H1 (cell line): ENCODE measurements at regions not wholly inside any gene's neighbourhood (a gene's known extent, or its start where the extent isn't known, plus 50 kb on each side); places are given as distances from the start of the nearest gene placed in this dataset.

Experiments used
- CTCF ChIA-PET: fragments of 300-600 bp; sonication (Branson Sonifier 250); formaldehyde crosslinking; loops from one replicate; lab custom pipeline; 2021; ENCODE audit not compliant: partially characterized antibody; lab: Charles Lee
- POLR2A ChIA-PET: fragments of 300-600 bp; sonication (Branson Sonifier 250); formaldehyde crosslinking; loops from one replicate; lab custom pipeline; 2021; ENCODE audit warnings: inconsistent platforms; ENCODE audit not compliant: partially characterized antibody; lab: Charles Lee
- DNase-seq, 2 experiments: peaks; one replicate each; pipeline versions ENCODE4 v3.0.0 to v3.0.0-alpha.2; 2010 to 2022; ENCODE audit warnings: low spot score in 2 of 2, low read depth in 1 of 2, mixed read lengths in 1 of 2
- FAIRE-seq: peaks from 2 replicates; lab custom pipeline; 2011; peaks lifted over from hg19 to GRCh38; lab: Jason Lieb, UNC
- H2AFZ ChIP-seq: 2 replicates; pipeline ENCODE4 v1.8.1; 2012; ENCODE audit warnings: low read length, inconsistent platforms
- H2AK5ac ChIP-seq: 2 replicates; pipeline ENCODE4 v1.6.1; 2013; ENCODE audit warnings: low read depth, low read length
- H2BK120ac ChIP-seq: replicated peaks from 2 replicates; pipeline ENCODE3; 2013; ENCODE audit warnings: low read depth, low read length, inconsistent platforms
- H2BK12ac ChIP-seq: 2 replicates; pipeline ENCODE4 v1.6.1; 2013; ENCODE audit warnings: low read depth, low read length
- H2BK15ac ChIP-seq: 2 replicates; pipeline ENCODE4 v1.6.1; 2013; ENCODE audit warnings: low read length
- H2BK20ac ChIP-seq: 2 replicates; pipeline ENCODE4 v1.6.1; 2013; ENCODE audit warnings: low read length
- H2BK5ac ChIP-seq: 2 replicates; pipeline ENCODE4 v1.6.1; 2013; ENCODE audit warnings: low read depth, low read length
- H3K14ac ChIP-seq: 2 replicates; pipeline ENCODE4 v1.6.1; 2013; ENCODE audit warnings: inconsistent platforms; ENCODE audit not compliant: insufficient read length
- H3K18ac ChIP-seq: 2 replicates; pipeline ENCODE4 v1.6.1; 2013; ENCODE audit warnings: low read length; ENCODE audit errors: extremely low read depth
- H3K23ac ChIP-seq: 2 replicates; pipeline ENCODE4 v1.6.1; 2013; ENCODE audit warnings: inconsistent platforms; ENCODE audit not compliant: insufficient read length
- H3K23me2 ChIP-seq: 2 replicates; pipeline ENCODE4 v1.6.1; 2013; ENCODE audit warnings: low read depth, low read length
- H3K27ac ChIP-seq: 2 replicates; pipeline ENCODE4 v1.6.1; 2011; ENCODE audit warnings: low read depth, low read length, inconsistent platforms
- H3K27me3 ChIP-seq, 4 experiments: replicated peaks in 1 of 4; 1 replicate in 1 of 4; 2 replicates in 3 of 4; pipeline versions ENCODE4 v1.6.1 to v1.8.1; 2011 to 2013; ENCODE audit warnings: low read length in 3 of 4, mild to moderate bottlenecking in 3 of 4, inconsistent platforms in 2 of 4, mixed read lengths in 2 of 4, moderate library complexity in 1 of 4; ENCODE audit not compliant: control insufficient read depth in 3 of 4, insufficient read depth in 3 of 4; ENCODE audit errors: extremely low read depth in 1 of 4
- H3K36me3 ChIP-seq, 4 experiments: 2 replicates each; pipeline versions ENCODE4 v1.6.1 to v1.8.1; 2011 to 2013; ENCODE audit warnings: mild to moderate bottlenecking in 4 of 4, low read length in 3 of 4, moderate library complexity in 2 of 4, control low read depth in 1 of 4, inconsistent platforms in 1 of 4; ENCODE audit not compliant: insufficient read depth in 4 of 4, control insufficient read depth in 2 of 4
- H3K4ac ChIP-seq: replicated peaks from 2 replicates; pipeline ENCODE3; 2013; ENCODE audit warnings: low read length, low read depth, mixed read lengths, inconsistent platforms; ENCODE audit not compliant: insufficient read length
- H3K4me1 ChIP-seq, 4 experiments: replicated peaks in 1 of 4; 1 replicate in 1 of 4; 2 replicates in 3 of 4; pipeline versions ENCODE4 v1.6.1 to v1.8.1; 2011 to 2013; ENCODE audit warnings: low read length in 3 of 4, inconsistent platforms in 2 of 4, mixed read lengths in 1 of 4; ENCODE audit not compliant: insufficient read depth in 4 of 4, control insufficient read depth in 3 of 4
- H3K4me2 ChIP-seq, 2 experiments: 2 replicates each; pipeline versions ENCODE4 v1.6.1 to v1.8.1; 2011 to 2013; ENCODE audit warnings: low read depth in 2 of 2, low read length in 2 of 2, control low read depth in 1 of 2, inconsistent platforms in 1 of 2, mild to moderate bottlenecking in 1 of 2; ENCODE audit not compliant: insufficient read depth in 1 of 2
- H3K4me3 ChIP-seq, 4 experiments: fragments of 200-600, 300-600 bp in 1 of 4; sonication (generic), shearing (Covaris generic), sonication (Bioruptor Twin) in 1 of 4; 2 replicates each; pipeline versions ENCODE4 v1.5.1 to v1.8.1; 2011 to 2016; ENCODE audit warnings: low read length in 4 of 4, low read depth in 3 of 4, control low read depth in 2 of 4, inconsistent platforms in 2 of 4, mild to moderate bottlenecking in 2 of 4, mixed read lengths in 1 of 4, moderate library complexity in 1 of 4; ENCODE audit not compliant: insufficient read depth in 2 of 4; ENCODE audit errors: extremely low read depth in 1 of 4
- H3K56ac ChIP-seq: replicated peaks from 2 replicates; pipeline ENCODE3; 2013; ENCODE audit warnings: low read depth, mild to moderate bottlenecking, mixed read lengths, low read length, inconsistent platforms; ENCODE audit not compliant: insufficient read length
- H3K79me1 ChIP-seq: 2 replicates; pipeline ENCODE4 v1.6.1; 2013; ENCODE audit warnings: low read depth, low read length, control low read depth
- H3K79me2 ChIP-seq, 2 experiments: 2 replicates each; pipeline versions ENCODE4 v1.6.1 to v1.8.1; 2012 to 2013; ENCODE audit warnings: low read length in 2 of 2, mild to moderate bottlenecking in 2 of 2, inconsistent platforms in 1 of 2; ENCODE audit not compliant: insufficient read depth in 2 of 2, control insufficient read depth in 1 of 2
- H3K9ac ChIP-seq, 4 experiments: replicated peaks in 1 of 4; 1 replicate in 1 of 4; 2 replicates in 3 of 4; pipeline versions ENCODE4 v1.6.1 to v1.8.1; 2011 to 2013; ENCODE audit warnings: low read depth in 3 of 4, low read length in 3 of 4, control low read depth in 2 of 4, mild to moderate bottlenecking in 2 of 4, moderate library complexity in 2 of 4, inconsistent platforms in 1 of 4; ENCODE audit errors: extremely low read depth in 1 of 4
- H3K9me3 ChIP-seq, 2 experiments: 2 replicates each; pipeline versions ENCODE4 v1.6.1 to v1.8.1; 2012 to 2013; ENCODE audit warnings: mild to moderate bottlenecking in 2 of 2, moderate library complexity in 2 of 2, control low read depth in 1 of 2, inconsistent platforms in 1 of 2, low read depth in 1 of 2, low read length in 1 of 2, mixed read lengths in 1 of 2; ENCODE audit not compliant: insufficient read depth in 2 of 2
- H4K20me1 ChIP-seq, 2 experiments: replicated peaks in 1 of 2; 2 replicates each; pipeline versions ENCODE3 to v1.8.1; 2011 to 2013; ENCODE audit warnings: inconsistent platforms in 2 of 2, low read length in 2 of 2, mild to moderate bottlenecking in 1 of 2; ENCODE audit not compliant: insufficient read depth in 2 of 2, control insufficient read depth in 1 of 2
- H4K5ac ChIP-seq: 2 replicates; pipeline ENCODE4 v1.6.1; 2013; ENCODE audit warnings: low read length, low read depth, mixed read lengths, inconsistent platforms; ENCODE audit not compliant: insufficient read length
- H4K8ac ChIP-seq: 2 replicates; pipeline ENCODE4 v1.8.0; 2013; ENCODE audit warnings: mild to moderate bottlenecking, moderate library complexity, low read length, inconsistent platforms; ENCODE audit not compliant: insufficient read depth; ENCODE audit errors: extremely low read depth
- H4K91ac ChIP-seq: replicated peaks from 2 replicates; pipeline ENCODE3; 2013; ENCODE audit warnings: low read length, mixed read lengths, inconsistent platforms; ENCODE audit not compliant: insufficient read length
- ATF2 ChIP-seq: IDR thresholded peaks from 2 replicates; pipeline ENCODE4 v1.6.1; 2012; ENCODE audit warnings: low read length, inconsistent platforms
- BCL11A ChIP-seq, 2 experiments: IDR thresholded peaks; one replicate each; pipeline ENCODE4 v1.6.1; 2011; ENCODE audit warnings: low read depth in 2 of 2, low read length in 2 of 2, mild to moderate bottlenecking in 2 of 2
- CTBP2 ChIP-seq: IDR thresholded peaks from 2 replicates; pipeline ENCODE4 v1.7.0; 2011; ENCODE audit warnings: borderline replicate concordance, mild to moderate bottlenecking, moderate library complexity, mixed read lengths, low read length; ENCODE audit not compliant: insufficient read depth, insufficient read length
- JUND ChIP-seq: IDR thresholded peaks from 2 replicates; pipeline ENCODE4 v1.6.1; 2011; ENCODE audit warnings: mild to moderate bottlenecking, improper control_type of control experiment, low read length
- KDM1A ChIP-seq: fragments of 200-600, 300-600 bp; sonication (generic); IDR thresholded peaks from 2 replicates; pipeline ENCODE4 v1.7.1; 2016; ENCODE audit warnings: mild to moderate bottlenecking, low read length, borderline replicate concordance
- POLR2AphosphoS5 ChIP-seq: IDR thresholded peaks from 2 replicates; pipeline ENCODE4 v1.6.1; 2011; ENCODE audit warnings: low read depth, low read length
- POU5F1 ChIP-seq: IDR thresholded peaks from 2 replicates; pipeline ENCODE4 v1.6.1; 2011; ENCODE audit warnings: low read depth, mild to moderate bottlenecking, low read length, moderate library complexity
- RNF2 ChIP-seq: fragments of 200-900, 300-1000 bp; sonication (generic); IDR thresholded peaks from 2 replicates; pipeline ENCODE4 v1.7.1; 2016; ENCODE audit warnings: borderline replicate concordance, low read depth, mild to moderate bottlenecking, antibody characterized with exemption, low read length; ENCODE audit not compliant: poor library complexity, severe bottlenecking; ENCODE audit errors: missing control alignments
- SIN3A ChIP-seq, 2 experiments: IDR thresholded peaks in 1 of 2; conservative IDR thresholded peaks in 1 of 2; 2 replicates each; pipeline ENCODE4 v1.6.1; 2011 to 2012; ENCODE audit warnings: low read length in 2 of 2, improper control_type of control experiment in 1 of 2, low read depth in 1 of 2, mild to moderate bottlenecking in 1 of 2
- TAF1 ChIP-seq: IDR thresholded peaks from 2 replicates; pipeline ENCODE4 v1.6.1; 2011; ENCODE audit warnings: mild to moderate bottlenecking, low read depth, low read length
- TAF7 ChIP-seq: optimal IDR thresholded peaks from 2 replicates; pipeline ENCODE3; 2011; ENCODE audit warnings: low read depth, mild to moderate bottlenecking, inconsistent platforms, low read length, moderate library complexity, borderline replicate concordance
- TCF12 ChIP-seq: IDR thresholded peaks from 2 replicates; pipeline ENCODE4 v1.6.1; 2011; ENCODE audit warnings: low read depth, mild to moderate bottlenecking, low read length
- WGBS, 2 experiments: shearing (Covaris generic) in 1 of 2; methylation state at CpG; one replicate each; pipeline versions ENCODE4 v1.1.6 to v1.1.7; 2013 to 2015; ENCODE audit warnings: low lambda C conversion rate in 2 of 2, mixed read lengths in 2 of 2, inconsistent platforms in 1 of 2, low coverage in 1 of 2, missing lambda C conversion rate in 1 of 2; ENCODE audit not compliant: insufficient replicate concordance in 2 of 2, insufficient coverage in 1 of 2, insufficient read length in 1 of 2; ENCODE audit errors: extremely low coverage in 1 of 2, missing lambda C conversion rate in 1 of 2; 5-methylcytosine and 5-hydroxymethylcytosine counted together

- Histone ChIP-seq H3K4me2 (no peak overlapping the region), H3K56ac (no peak overlapping the region), H3K4ac (no peak overlapping the region), H3K4me3 (no peak overlapping the region), H3K36me3 (no peaks in the 10 kb centered on the region), H2AK5ac (no peak overlapping the region), H3K27me3 (no peaks in the 10 kb centered on the region), H3K23me2 (no peaks in the 10 kb centered on the region), H3K14ac (no peak overlapping the region), H4K8ac (no peak overlapping the region), H2BK20ac (no peak overlapping the region), H4K20me1 (no peaks in the 10 kb centered on the region), H3K27ac (no peak overlapping the region), H4K91ac (no peak overlapping the region), H4K5ac (no peak overlapping the region), H3K9me3 (no peaks in the 10 kb centered on the region), H3K23ac (no peak overlapping the region), H2BK120ac (no peak overlapping the region), H3K79me1 (no peaks in the 10 kb centered on the region), H2BK15ac (no peak overlapping the region), H2AFZ (no peak overlapping the region), H3K79me2 (no peaks in the 10 kb centered on the region), H3K4me1 (no peaks in the 10 kb centered on the region), H3K18ac (no peak overlapping the region), H2BK5ac (no peak overlapping the region), H2BK12ac (no peak overlapping the region), H3K9ac (no peak overlapping the region)
- 88% methylated on average over 1 of the region's 1 CpG; no CpG with 5 or more reads in 1 of the 2 experiments for WGBS, 2 experiments
- POLR2A ChIA-PET: no interaction called here
- CTCF ChIA-PET: interaction anchor here (0.6 kb wide), 1 partner anchor 67 kb away, joined by 3 read pairs; no protein-coding TSS in a partner anchor
- DNase-seq (no peak), FAIRE-seq (no peak)
- no peak for TF ChIP-seq SIN3A (conservative IDR thresholded peaks at IDR 0.05 in 1 of 2, IDR thresholded peaks at IDR 0.05 in 1 of 2; ENCODE audit: low read depth in 1 of 2, low read length in 2 of 2)
- TF ChIP-seq RNF2: no peak
- TF ChIP-seq CTBP2: no peak
- TF ChIP-seq ATF2: no peak
- no peak for TF ChIP-seq POLR2AphosphoS5
- no peak for TF ChIP-seq POU5F1
- no peak for TF ChIP-seq TCF12
- no peak for TF ChIP-seq BCL11A (IDR thresholded peaks at IDR 0.05; ENCODE audit: low read depth in 2 of 2, low read length in 2 of 2)
- TF ChIP-seq JUND: no peak
- no peak for TF ChIP-seq TAF1
- no peak for TF ChIP-seq TAF7
- TF ChIP-seq KDM1A: no peak
Measured at GRCh38 chr14:49139593-49139992, 446.6 kb downstream of the RPS29 start.
